HEK293 (cell line): ENCODE measurements at regions not wholly inside any gene's neighbourhood (a gene's known extent, or its start where the extent isn't known, plus 50 kb on each side); places are given as distances from the start of the nearest gene placed in this dataset.

Source experiments
- ZFP3 ChIP-seq: fragments of 450-650 bp; formaldehyde crosslinking; IDR thresholded peaks from 2 replicates; pipeline ENCODE4 v1.5.1; 2016; ENCODE audit warnings: low read depth, missing biosample characterization, missing genetic modification characterization
- ZNF292 ChIP-seq: fragments of 450-650 bp; formaldehyde crosslinking; IDR thresholded peaks from 2 replicates; pipeline ENCODE4 v1.5.1; 2016; ENCODE audit warnings: low read depth, missing biosample characterization, missing genetic modification characterization, borderline replicate concordance
- ZNF510 ChIP-seq: fragments of 450-650 bp; formaldehyde crosslinking; IDR thresholded peaks from 2 replicates; pipeline ENCODE4 v1.5.1; 2018; ENCODE audit warnings: mild to moderate bottlenecking, missing genetic modification characterization, missing biosample characterization; ENCODE audit not compliant: insufficient replicate concordance
- ZNF560 ChIP-seq: fragments of 450-650 bp; formaldehyde crosslinking; IDR thresholded peaks from 2 replicates; pipeline ENCODE4 v1.5.1; 2017; ENCODE audit warnings: missing biosample characterization, missing genetic modification characterization, borderline replicate concordance
- ZNF596 ChIP-seq: fragments of 450-650 bp; IDR thresholded peaks from 2 replicates; pipeline ENCODE4 v1.5.0; 2018; ENCODE audit warnings: missing biosample characterization, mild to moderate bottlenecking, missing genetic modification characterization, moderate library complexity
- ZNF776 ChIP-seq: fragments of 450-650 bp; formaldehyde crosslinking; IDR thresholded peaks from 2 replicates; pipeline ENCODE4 v1.5.0; 2017; ENCODE audit warnings: missing biosample characterization, missing genetic modification characterization, borderline replicate concordance
- TF ChIP-seq, protein P1 (sequence below): fragments of 450-650 bp; formaldehyde crosslinking; IDR thresholded peaks from 2 replicates; pipeline ENCODE4 v1.5.1; 2016; ENCODE audit warnings: missing biosample characterization, missing genetic modification characterization
- TF ChIP-seq, protein P2 (sequence below): fragments of 450-650 bp; formaldehyde crosslinking; IDR thresholded peaks from 2 replicates; pipeline ENCODE4 v1.5.1; 2016; ENCODE audit warnings: missing biosample characterization, missing genetic modification characterization, low read depth

DNA sequence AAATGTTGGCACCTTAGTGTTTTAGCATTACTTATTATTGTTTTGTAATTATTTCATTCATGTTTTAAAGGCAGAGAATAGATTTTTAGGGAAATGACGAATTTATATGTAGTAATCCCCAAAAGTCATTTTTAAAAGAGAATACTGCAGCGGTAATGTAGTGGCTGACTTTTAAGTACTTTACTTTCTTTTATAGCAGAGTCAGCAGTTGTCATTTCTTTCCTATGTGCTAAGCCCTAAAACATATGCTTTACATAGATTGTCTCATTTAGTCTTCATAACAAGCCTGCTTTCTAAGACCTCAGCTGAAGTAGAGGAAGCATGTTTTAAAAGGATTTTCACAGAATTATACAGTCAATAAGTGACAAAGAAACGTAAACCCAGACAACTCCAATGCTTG is 102.1 kb upstream of the PEX5L start:
- TF ChIP-seq, protein P1, sequence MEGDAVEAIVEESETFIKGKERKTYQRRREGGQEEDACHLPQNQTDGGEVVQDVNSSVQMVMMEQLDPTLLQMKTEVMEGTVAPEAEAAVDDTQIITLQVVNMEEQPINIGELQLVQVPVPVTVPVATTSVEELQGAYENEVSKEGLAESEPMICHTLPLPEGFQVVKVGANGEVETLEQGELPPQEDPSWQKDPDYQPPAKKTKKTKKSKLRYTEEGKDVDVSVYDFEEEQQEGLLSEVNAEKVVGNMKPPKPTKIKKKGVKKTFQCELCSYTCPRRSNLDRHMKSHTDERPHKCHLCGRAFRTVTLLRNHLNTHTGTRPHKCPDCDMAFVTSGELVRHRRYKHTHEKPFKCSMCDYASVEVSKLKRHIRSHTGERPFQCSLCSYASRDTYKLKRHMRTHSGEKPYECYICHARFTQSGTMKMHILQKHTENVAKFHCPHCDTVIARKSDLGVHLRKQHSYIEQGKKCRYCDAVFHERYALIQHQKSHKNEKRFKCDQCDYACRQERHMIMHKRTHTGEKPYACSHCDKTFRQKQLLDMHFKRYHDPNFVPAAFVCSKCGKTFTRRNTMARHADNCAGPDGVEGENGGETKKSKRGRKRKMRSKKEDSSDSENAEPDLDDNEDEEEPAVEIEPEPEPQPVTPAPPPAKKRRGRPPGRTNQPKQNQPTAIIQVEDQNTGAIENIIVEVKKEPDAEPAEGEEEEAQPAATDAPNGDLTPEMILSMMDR (tag by site-specific recombination): no peak
- TF ChIP-seq, protein P2, sequence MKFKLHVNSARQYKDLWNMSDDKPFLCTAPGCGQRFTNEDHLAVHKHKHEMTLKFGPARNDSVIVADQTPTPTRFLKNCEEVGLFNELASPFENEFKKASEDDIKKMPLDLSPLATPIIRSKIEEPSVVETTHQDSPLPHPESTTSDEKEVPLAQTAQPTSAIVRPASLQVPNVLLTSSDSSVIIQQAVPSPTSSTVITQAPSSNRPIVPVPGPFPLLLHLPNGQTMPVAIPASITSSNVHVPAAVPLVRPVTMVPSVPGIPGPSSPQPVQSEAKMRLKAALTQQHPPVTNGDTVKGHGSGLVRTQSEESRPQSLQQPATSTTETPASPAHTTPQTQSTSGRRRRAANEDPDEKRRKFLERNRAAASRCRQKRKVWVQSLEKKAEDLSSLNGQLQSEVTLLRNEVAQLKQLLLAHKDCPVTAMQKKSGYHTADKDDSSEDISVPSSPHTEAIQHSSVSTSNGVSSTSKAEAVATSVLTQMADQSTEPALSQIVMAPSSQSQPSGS (tag by site-specific recombination): no peak
- no peak for TF ChIP-seq ZFP3
- TF ChIP-seq ZNF560 (tag by site-specific recombination): no peak
- no peak for TF ChIP-seq ZNF510
- no peak for TF ChIP-seq ZNF292 (tag by site-specific recombination)
- TF ChIP-seq ZNF776 (tag by site-specific recombination): no peak
- no peak for TF ChIP-seq ZNF596 (tag by site-specific recombination)
